ENCODE measurements at regions not wholly inside any gene's neighbourhood (a gene's known extent, or its start where the extent isn't known, plus 50 kb on each side); places are given as distances from the start of the nearest gene placed in this dataset.
"Not testable (repeated sequence)": the region's sequence is repeated elsewhere in the genome, so short reads cannot be mapped to it uniquely, and the experiment has no call there.

- no peak for DNase-seq
These were observed 92.2 kb upstream of the CIBAR2 start for GRCh38 chr16:85204242-85205010.

GRCh38 chr16:85205257-85205656 lies 93.0 kb upstream of the CIBAR2 start:
- not testable (repeated sequence) for DNase-seq

DNA sequence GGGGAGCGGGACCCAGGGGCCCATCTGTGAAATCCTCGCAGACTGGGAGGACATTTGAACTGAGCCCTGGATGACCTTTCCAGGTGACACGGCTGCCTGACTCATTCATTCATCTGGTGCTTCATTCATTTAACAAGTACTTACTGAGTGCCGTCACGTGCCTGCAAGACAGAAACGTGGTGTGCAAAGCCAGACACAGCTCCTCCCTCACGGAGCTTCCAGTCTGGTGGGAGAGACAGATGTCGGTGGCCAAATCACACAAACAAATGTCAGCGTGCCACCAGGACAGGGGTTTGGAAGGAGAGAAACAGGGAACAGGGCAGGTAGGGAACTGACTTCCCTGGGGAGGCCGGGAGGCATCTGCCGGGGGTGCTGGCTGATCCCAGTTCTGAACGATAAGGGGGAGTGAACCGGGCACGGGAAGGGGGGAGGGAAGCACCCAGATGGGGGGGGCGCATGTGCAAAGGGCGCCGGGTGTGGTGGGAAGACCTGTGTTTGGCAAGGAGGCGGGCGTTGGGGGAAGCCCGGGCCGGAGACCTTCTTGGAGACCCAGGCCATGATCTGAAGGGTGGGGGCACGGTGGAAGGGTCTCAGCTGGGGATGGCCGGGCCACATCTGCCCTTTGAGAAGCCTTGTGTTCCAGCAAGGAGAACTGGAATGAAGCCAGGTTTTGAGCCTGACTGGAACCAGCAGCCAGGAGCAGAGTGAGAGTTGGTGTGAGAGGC lies 93.6 kb upstream of the CIBAR2 start:
- no peak for DNase-seq

DNA sequence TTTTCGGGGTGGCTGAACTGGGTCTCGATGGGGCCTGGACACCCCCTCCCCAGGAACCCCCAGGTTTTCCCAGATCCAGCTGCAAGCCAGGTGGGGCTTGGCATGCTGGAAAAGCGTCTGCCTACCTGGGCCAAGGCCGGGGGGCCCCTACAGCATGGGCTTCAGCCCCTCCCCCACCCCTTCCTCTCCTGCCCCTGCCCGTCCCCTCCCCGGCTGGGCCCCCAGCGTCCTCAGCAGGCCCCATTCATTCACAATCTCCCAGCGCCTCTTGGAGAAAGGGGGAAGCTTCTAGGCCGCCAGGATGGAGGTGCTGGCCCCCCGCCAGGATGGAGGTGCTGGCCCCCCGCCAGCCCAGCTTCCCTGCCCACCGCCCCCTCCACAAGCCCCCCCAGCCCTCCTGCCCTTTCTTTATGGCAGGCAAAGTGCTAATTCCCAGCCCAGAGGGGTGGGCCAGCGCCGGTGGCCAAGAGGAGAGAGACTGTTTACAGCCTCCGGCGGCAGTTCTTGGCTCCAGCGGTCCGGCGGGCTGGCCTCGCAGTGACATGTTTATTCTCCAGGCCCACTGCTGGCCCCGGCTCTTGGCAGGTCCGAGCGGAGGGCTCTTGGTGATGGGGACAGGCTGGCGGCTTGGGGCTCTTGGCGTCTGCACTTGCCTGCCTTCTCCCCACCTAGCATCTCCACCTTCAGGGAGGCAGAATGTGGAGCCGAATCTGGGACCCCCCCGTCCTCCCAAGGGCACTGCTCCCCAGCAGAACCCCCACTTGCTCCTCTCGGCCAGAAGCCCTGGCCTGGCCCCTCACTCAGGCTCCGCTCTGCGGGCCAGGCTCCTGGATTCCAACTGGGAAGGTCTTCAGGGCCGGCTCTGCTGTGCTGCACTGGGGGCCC lies 94.4 kb upstream of the CIBAR2 start:
- DNase-seq: no peak

- DNase-seq: no peak
These were observed 95.2 kb upstream of the CIBAR2 start for GRCh38 chr16:85207357-85207921.

DNA sequence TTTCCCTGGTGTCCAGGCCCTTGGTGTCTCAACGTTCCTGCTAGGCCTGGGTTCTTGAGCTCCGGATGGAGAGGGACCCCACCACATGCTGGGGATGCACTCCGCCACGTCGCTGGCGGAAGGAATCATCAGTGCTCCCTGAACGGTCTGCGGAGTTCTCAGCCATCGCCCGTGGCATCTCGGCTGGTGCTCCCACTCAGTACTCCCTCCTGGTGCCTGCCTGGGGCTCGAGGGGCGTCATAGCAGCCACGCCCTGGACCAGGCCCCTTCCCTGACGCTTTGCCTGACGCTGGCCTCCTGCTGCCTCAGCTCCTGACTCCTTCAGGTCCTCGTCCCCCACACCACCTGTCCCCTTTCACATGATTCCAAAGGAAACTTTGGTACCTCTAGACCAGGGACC lies 95.9 kb upstream of the CIBAR2 start:
- DNase-seq: no peak

- no peak for DNase-seq
These were observed 96.6 kb upstream of the CIBAR2 start for GRCh38 chr16:85208643-85209520.

DNA sequence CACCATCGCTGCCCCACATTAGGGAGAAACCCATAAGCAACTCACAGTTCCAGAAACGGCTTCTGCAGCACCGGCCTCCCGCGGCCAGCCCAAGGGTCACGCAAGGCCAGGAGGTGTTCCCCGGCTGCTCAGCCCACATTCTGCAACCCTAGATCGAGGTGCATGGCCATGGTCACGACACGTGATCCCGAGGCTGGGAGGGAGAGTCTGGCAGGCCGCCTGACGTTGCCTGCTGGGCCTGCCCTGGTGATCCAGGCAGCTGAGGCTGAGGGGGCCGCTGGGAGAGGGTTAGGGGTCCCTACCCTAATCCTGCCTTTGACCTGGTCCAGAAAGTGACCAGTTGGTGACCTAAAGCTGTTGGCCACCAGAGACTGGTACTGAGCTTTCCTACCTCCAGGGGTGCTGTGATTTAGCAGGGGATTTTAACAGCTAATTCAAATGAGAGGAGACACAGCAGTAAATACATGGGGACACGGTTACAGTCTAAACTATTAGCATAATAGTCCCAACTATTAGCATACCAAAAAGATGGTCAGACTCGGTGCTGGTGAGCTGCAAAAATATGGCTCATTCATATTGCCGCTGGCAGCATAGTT lies 97.4 kb upstream of the CIBAR2 start:
- DNase-seq: no peak

DNA sequence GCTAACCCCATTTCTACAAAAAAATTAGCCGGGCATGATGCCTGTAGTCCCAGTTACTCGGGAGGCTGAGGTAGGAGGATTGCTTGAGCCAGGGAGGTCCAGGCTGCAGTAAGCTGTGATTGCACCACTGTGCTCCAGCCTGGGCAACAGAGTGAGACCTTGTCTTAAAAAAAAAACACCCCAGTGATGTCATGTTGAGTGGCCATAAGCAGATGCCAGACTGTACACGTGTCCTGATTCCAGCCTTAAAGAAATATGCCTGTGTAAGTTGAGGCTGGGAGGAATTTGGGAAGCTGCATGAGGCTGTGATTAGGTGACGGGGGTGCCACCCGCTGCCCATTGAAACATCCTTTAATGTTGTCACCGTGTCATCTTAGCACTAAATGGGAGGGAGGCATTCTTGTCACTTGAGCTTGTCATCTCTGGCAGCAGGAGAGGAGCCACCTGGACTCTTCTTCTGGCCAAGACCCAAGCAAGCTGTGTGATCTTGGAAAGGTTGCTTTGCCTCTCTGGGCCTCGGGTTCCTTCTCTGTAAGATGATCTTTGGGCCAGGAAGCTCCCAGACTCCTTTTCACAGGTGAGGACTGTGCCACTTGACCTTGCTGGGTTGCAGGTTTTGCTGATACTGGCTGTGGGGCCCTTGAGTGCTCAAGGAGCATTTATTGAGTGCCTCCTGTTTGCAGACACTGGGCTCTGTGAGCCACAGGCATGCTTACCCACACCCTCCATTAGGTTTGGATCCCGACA lies 98.3 kb upstream of the CIBAR2 start:
- DNase-seq: no peak

GRCh38 chr16:85211271-85211801 lies 99.1 kb upstream of the CIBAR2 start:
- no peak for DNase-seq

DNA sequence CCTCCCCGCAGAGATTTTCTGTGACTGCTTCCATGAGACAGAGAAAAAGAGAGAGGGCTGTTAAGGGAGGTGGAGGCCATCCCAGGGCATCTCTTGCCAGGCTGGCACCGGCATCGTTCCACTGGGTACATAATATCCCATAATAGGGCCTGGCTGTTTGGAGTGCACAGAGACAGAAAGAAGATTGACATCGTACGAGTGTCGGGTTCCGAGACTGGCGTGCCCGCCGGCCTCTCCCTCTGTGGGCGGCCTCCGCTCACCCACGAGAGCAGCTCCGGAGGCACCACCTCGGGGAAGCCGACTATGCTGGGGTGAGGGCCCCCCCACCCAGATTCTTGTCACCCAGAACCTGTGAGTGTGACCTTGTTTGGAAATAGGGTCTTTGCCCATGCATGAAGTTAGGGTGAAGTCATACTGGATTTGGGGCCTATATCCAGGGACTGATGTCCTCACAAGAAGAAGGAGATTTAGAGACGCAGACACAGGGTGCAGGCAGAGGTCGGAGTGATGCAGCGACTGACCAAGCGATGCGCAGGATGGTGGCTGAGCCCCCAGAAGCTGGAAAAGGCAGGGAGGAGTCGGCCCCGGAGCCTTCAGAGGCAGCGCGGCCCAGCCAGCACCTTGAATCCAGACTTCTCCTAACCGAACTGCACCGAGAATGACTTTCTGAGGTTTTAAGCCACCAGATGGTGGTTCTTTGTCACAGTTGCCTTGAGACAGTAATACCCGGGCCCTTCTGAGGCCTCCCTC lies 101.8 kb upstream of the CIBAR2 start:
- no peak for DNase-seq

DNA sequence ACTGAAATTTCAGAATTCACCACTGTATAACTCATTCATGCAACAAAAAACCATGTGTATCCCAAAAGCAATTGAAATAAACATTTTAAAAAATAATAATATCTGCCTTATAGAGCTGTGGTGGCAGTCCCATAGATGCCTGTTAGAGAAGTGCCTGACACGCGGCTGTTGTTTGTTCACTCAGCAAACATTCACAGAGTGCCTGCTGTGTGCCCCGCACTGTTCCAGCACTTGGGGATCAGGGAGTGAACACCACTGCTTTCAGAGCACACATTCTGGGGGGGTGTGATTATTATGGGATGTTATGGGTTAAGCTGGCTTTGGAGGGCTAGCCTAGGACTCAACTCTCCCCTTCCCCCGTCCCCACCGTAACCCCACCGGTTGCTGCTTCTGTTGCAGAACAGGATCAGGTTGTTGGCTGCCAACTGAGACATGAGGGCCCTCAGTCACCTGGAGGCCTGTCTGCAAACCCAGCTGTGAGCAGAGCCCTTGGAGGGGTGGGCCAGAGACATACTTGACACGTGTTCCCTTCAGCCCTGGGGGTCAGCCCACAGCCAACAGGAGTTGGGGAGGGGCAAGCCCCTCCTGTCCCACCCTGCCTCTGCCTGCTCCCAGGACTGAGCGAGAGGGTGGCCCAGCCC lies 103.3 kb upstream of the CIBAR2 start:
- DNase-seq: no peak

DNA sequence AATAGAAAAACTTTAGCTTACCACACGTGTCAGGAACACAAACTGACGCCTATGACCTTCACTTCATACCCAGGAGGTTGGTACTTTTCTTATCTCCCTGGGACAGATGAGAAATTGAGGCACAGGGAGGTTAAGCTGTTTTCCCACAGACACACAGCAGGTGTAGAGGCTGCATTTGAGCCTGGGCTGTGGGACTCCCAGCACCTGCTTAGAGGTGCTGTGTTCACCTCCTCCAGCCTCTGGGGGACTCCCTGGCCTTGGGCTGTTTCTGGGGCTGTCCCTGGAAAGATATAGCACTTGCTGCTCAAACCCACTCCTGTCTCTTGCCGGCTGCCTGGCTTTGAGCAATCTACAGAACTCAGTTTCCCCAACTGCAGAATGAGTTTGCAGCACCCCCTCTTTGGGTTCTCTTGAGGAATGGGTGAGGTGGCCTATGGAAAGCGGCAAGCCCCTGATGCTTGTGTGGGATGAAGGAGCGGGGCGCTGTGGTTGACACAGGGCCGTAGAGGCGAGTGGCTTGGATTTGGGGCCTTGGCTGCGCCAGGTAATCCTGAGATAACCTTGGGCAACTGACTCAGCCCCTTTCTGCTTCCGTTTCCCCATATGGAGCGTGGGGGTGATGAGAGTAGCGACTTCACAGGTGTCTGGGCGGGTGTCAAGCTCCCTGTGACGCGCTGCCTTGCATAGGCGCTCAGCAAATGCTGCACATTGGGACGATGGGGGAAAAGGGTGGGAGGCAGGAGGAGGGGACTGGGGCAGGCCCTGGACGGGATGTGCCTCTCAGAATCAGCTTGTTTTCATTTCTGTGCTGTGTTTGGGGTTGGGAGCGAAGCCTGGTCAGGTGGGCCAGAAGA lies 104.5 kb upstream of the CIBAR2 start:
- DNase-seq: no peak

- DNase-seq: no peak
These were observed 108.0 kb upstream of the CIBAR2 start for GRCh38 chr16:85220125-85220839.

- no peak for DNase-seq
These were observed 108.9 kb upstream of the CIBAR2 start for GRCh38 chr16:85220964-85221731.

DNA sequence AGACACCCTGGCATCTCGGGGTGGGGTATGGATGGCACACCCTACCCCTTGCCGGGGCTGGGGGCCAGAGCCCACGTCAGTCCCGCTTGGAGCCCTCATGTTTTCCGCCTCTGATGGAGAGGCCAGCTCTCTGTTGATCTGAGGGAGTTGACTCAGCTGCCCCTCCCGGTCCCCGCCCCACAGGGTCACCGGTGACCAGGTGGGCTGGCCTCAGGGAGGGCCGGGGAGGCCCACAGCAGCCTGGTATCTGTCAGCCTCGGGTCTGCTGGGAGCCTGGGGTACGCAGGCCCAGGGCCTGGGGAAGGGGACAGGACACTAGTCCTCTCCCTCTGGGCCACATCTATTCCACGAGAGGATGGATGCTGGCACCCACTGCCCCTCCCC lies 109.5 kb upstream of the CIBAR2 start:
- DNase-seq: no peak
